ENCODE measurements at regions not wholly inside any gene's neighbourhood (a gene's known extent, or its start where the extent isn't known, plus 50 kb on each side); places are given as distances from the start of the nearest gene placed in this dataset.

DNA sequence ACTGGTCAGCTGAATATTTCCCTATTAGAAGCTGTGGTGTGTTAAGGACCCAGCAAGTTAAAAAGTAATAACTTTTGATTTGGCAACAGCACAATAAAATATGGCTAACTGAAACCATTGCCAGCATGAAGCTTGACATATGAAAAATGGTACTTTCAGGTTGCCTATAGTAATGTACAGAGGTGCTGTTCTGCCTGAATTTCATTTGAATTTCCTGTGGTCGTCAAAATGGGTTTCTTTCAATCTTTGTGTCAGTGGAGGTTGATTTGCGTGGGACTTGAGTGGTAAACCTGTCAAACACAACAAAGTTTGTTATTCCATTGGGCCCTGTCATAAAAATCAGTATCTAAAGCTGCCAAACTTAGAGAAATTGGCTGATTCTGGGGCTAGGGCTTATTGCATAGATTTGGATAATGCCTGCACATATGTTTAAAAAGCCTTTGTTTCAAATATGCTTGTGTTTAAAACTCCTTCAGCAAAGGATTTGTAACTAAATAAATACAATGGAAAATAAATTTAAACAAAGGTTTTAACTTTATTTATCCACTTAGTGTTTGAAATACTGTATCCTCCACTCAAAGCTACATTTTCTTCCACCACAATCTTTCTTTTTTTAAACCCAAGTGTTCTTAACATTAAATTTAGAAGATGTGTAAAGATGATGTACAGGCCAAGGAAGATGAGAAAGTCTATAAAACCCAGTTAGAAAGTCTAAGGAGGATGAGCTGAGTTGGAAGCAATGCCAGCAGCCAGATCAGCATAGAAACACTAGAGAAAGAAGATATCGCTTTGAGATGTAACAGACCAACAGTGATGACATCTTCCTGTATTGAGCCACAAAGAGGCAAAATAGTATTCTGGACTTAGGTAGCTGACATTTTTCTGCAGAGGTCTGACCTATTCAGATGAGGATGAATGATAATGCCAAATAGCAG is 134.8 kb upstream of the GIMD1 start:
- TF ChIP-seq CTCF (IDR thresholded peaks at IDR 0.05) (no peak), EZH2 (IDR thresholded peaks at IDR 0.05; ENCODE audit: borderline replicate concordance, insufficient read depth, low read depth, low read length, poor library complexity, severe bottlenecking) (no peak)

Measured in B cell (primary cell).